ENCODE measurements at regions not wholly inside any gene's neighbourhood (a gene's known extent, or its start where the extent isn't known, plus 50 kb on each side); places are given as distances from the start of the nearest gene placed in this dataset.
A peak's percentile ranks its signal among the peaks of the same experiment; 100 is the strongest.

DNA sequence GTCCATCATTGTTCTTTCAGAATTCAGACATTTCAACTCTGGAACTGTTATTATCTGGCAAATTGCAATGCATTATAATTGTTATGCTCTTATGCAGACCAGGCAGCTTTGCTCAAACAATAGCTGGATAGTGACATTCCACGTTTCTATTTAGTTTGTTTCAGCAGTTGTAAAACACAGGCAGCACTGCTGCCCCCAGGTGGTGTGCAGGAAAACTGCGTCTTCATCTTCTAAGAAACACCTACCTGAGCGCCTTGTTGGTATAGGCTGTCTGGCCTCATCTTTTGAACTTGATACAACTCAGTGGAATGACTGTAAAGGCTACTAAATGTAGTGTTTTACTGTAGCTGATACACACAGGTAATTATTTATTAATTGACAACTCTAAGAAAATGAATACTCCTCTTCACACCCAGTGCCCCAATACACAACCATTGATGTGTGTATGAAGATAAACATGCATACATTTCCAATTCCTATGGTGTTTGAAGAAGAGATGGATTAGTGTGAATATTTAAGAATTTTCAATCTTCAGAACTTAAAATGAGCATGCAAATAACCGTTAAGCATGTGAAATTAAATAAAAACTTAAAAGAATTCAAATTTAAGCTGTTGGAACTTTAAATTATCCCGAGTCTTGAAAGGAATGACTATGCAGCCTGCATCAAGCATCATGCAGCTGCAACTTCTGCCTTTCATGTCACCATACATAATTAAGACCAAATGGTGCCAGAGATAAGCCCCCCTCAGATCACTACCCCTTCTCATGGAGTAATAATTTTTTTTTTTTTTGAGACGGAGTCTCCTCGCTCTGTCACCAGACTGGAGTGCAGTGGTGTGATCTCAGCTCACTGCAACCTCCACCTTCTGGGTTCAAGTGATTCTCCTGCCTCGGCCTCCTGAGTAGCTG lies 85.6 kb downstream of the CD8B2 start:
- DNase-seq, result peak; percentile 23

DNA sequence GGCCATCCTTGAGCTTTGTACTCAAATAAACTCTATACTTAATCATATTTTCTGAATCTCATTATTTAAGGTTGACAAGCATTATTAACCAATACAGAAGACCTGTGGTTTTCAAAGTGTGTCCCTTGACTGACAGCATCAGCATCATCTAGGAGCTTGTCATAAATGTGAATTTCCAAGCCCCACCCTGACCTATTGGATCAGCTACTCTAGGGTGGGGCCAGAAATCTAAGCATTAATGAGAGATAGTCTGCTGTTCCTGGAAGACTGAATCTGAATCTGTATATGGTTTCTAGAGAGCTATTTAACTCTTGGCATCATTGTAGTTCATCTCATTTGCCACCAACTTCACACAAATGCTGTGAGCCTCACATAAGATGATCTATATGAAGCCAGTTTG lies 86.6 kb downstream of the CD8B2 start:
- no peak for DNase-seq

DNA sequence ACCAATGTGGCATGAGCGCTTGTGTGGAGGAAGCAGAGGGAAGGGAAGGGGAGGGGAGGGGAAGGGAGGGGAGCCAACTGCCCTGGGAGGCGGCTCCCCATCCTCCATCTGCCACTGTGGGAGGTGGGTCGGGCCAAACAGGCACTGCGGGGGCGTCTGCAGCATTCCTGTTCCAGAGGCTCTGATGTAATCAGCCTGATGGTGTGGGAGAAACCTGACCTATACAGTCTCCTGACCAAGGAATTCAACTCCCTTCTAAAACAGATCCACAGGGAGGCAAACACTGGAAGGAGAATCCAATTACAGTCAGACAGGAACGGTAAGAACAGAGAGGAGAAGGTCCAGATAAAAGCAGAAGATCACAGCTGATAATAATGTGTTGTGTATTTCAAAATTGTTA lies 88.8 kb downstream of the CD8B2 start:
- DNase-seq, result peak; percentile 56

DNA sequence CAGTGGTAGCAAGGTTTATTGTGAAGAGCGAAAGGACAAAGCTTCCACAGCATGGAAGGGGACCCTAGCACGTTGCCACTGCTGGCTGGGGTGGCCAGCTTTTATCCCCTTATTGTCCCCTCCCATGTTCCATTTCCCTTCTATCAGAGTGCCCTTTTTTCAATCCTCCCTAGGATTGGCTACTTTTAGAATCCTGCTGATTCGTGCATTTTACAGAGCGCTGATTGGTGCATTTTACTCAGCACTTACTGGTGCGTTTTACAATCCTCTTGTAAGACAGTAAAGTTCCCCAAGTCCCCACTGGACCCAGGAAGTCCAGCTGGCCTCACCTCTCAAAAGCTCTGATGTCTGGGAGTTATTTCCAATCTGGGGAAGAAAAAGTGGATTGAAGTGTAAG lies 90.1 kb downstream of the CD8B2 start:
- no peak for DNase-seq

DNA sequence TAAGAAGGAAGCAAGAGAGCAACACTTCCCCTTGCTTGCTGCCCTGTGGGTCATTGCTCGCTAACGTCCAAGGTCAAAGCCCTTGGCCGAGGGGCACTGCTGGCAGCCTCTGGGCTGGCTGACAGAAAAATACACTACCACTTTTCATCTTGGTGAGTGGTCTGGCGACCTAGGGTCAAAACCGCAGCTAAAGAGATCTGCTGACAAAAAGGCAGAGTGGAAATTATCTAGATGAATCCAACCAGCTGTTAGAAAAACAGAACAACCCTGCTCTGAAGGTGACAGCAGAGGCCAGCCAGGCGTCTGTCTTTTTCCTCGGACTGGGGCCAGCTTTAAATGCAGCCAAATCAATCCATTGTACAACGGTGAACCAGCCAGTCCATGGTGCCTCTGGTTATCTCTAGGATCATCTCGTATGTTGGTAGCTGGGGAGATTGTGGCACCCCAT lies 92.6 kb downstream of the CD8B2 start:
- DNase-seq, result no peak

DNA sequence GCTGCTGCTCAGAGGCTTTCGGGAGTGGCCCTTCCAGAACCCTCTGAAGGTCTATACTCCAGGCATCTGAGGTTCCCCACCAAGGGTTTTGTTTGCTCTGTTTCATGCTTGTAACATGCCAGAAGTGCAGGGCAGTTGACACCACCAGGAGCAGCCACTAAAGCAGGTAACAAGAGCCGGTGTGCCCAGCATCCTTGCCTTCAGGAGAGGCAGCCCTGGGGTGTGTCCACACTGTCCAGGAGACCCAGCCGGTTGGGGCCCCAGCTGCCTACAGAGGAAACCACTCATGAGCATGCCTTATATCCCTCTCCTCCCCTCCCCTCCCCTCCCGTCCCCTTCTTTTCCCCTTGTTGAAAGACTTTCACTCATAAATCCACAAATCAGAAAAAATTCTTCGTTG lies 93.1 kb downstream of the CD8B2 start:
- DNase-seq, result no peak

DNA sequence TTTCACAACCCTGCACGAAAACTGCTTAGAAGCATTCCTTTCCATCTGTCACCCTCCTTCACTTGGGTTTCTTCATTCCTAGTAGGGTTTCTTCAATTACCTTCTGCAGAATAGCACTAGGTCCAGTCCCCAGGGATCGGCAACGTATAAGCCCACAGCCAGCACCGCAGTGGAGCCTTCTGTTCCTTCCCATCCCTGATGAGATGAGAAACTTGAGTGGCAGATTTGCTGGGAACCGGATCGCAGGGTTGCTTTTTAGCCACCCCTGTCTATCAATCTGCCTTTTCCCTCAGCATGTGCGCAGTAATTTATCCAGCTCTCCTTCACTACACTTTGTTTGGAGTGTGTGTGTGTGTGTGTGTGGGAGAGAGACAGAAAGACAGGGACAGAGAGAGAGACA lies 94.2 kb downstream of the CD8B2 start:
- DNase-seq, result no peak

DNA sequence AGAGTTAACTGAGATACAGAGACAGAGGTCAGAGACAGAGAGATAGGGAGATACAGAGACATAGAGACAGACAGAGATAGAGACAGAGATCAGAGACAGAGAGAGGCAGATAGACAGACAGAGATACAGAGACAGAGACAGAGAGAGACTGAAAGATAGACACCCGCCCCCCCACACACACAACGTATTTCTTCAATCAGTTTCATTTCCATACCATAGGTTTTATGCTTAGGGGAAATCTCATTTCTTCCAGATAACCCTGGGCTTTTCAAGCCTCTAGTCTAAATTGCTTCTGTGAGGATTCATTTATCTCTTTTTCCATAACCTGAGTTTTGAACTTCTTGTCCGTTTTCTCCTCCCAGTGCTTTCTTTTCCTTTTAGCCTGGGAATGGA lies 94.6 kb downstream of the CD8B2 start:
- no peak for DNase-seq

DNA sequence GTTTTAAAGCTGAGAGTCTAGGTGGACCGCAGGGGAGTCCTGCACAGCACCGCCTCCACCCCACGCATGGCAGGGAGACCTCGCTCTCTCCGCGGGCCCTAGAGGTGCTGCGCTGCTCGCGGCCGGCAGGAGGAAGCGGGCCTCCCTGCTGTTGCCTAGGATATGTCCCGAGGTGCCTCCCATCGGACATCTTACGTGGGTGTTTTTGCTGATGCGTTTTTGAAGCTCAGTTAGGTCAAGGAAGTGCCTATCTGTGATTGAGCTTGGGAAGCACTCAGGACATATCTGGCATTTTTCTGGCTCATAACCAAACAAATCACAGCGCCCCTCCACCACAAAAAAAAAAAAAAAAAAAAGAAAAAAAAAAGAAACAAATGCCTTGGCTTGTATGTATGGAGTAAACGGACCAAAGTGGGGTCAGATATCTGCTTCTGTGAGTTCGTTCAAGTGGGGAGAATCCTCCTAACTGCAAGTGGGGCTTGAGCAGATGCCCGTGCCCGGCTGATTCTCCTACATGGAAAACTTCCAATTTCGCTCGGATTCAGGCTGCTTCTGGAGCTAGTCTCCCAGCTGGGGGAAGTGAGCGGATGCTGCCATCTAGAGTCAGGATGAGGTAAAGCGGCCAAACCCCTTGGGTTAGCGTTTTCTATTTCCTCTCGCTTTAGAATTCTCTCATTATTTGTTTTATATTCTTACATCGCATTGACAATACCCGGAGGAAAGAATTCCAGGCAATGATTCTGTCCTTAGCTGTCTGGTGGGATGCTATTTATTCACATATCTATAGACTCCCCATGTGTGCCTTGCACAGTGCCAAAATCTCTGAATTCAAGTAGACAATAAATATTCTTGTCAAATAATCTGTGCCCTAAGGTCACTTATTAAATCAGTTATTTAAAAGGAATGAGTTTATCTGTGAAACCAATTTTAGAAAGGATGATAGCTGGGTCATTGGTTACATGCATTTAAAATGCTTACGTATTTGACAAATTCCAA lies 95.3 kb downstream of the CD8B2 start:
- DNase-seq, result peak; percentile 77

DNA sequence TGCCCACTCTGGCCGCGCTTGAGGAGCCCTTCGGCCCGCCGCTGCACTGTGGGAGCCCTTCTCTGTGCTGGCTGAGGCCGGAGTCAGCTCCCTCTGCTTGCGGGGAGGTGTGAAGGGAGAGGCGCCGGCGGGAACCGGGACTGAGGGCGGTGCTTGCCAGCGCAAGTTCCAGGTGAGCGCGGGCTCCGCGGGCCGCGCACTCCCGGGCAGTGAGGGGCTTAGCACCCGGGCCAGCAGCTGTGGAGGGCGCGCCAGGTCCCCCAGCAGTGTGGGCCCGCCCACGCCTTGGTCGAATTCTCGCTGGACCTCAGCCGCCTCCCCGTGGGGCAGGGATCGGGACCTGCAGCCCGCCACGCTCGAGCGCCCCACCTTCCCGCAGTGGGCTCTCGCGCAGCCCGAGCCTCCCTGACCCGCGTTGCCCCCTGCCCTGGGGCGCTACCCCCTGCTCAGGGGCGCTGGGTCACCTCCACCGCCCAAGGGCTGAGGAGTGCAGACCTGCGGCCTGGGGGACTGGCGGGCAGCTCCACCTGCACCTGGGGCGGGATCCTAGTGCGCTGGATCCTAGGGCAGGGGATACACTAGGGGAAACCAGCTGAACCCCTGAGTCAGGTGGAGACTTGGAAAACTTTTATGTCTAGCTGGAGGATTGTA lies 97.3 kb downstream of the CD8B2 start:
- DNase-seq, result peak; percentile 0

DNA sequence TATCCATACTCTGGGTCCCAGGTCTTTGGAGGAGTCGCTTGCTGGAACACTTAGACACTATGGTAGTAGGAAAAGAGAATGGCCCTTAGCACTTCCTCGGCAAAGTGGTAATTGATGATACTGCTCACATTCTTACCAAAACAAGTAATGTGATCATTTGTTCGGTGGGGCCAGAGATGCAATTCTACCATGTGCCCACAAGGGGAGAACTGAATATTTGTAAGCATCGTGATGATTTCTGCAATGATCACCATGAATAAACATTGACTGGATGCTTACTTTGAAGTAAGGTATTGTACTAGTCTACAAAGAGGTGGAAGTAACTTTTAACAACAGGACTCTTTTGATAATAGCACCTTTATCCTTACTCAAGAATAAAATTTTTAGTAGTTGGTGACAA lies 109.7 kb downstream of the CD8B2 start:
- peak; percentile 2 for DNase-seq

DNA sequence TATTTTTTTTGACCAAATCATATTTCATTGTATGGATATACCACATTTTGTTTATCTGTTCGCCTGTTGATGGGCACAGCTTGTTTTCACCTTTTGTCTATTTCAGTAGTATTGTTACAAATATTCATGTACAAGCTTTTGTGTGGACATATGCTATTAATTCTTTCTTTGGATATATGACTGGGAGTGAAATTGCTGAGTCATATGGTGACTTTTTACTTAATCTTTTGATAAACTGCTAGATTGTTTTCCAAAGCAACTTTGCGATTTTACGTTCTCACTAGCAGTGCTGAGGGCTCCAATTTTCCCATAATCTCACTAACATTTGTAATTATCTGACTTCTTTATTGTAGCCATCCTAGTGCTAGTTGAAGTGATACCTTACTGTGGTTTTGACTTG lies 112.4 kb downstream of the CD8B2 start:
- no peak for DNase-seq

DNA sequence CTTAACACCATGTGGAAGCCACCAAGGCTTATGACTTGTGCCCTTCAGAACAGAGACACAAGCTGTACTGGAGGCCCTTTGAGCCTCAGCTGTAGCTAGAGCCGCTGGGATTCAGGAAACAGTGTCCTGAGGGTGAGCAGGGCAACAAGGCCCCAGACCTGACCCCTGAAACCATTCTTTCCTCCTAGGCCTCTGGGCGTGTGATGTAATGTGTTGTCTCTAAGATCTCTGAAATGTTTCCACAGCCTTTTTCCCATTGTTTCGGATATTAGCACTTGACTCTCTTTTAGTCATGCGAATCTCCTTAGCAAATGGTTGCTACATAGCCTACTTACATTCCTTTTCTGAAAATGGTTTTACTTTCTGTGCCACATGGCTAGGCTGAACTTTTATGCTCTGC lies 114.9 kb downstream of the CD8B2 start:
- no peak for DNase-seq

DNA sequence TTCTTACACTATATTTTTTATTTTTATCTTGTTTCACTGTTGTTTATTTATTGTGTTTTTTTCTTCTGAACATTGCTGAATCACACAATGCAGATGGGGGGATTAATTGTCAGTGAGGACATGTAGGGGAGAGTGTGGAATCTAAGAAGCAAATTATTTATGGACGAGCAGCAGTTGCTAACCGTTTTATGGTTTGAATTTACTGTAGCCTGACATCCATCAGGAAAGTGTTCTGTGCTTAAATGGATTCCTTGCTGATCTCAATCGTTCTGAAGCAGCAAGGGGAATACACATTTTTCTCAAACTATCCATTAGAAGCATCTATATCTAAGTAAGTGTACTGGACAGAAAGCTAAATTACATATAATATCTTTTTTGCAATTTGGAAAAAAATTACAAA lies 119.5 kb downstream of the CD8B2 start:
- no peak for DNase-seq

DNA sequence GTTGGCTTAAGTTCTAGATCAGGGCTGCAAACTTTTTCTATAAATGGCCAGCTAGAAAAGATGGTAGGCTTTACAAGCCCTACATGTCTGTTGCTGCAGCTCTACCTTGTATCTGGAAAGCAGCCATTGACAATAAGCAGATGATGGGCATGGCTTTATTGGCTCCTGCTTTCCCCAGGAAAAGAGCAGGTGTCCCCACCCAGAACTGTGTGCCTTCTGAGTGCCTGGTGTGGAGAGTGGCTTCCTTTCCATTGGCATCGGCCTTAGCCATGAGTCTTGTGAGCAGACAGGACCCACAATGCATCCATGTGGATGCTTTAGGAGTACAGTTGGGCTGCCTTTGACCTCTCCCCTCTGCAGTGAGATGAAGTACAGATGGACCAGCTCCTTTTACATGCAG lies 120.2 kb downstream of the CD8B2 start:
- no peak for DNase-seq

DNA sequence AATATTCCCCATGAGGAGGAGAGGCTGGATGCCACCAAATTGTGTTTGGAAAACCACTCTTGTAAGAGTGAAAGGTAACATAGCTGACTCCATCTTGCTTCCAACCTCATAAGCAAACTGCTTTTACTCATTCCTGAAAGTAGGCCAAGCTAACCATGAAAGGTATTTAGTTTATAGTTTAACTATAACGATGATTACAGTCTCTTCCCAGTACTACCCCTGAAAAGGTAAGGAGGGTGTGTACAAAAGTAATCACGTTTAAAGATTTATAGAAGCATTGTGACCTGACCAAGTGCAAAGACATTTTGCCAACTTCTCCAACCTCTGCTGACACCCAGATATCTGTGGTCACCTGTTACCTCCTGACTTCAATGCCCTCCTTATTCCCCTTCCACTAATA lies 122.6 kb downstream of the CD8B2 start:
- DNase-seq, result no peak

DNA sequence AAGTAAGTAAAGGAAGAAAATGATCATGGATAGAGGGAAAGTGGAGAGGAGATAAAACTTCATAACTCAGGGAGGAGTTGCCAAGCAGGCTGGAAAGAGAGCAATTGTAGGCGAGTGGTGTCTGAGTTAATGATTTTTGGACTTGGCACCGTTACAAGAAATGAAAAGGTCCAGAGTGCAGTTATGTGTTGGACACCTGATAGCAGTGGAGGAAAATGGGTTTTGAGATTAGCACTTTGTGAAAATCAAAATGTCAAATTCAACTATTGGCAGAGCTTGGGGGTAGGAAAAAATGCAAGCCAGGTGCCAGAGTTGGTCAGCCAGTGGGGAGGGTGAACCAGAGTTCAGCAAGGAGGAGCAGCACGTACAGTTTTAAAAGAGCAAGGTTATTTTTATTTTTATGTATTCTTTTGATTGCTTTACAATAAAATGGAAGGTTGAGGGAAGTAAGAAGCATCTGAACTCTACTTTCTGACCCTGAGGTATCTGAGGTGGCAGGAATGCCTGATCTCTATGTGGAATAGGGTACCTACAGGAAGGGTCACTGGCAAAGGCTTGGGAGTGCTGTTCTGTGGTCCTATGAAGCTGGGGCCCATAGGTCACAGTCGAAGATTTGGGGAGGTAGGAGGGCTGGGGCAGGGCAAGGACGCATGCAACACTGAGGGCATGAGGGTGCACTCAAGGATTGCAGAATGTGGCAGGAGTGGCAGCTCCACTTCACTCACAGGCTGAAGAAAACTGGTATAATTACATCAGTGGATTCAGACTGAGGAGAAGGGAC lies 127.5 kb downstream of the CD8B2 start:
- no peak for DNase-seq

DNA sequence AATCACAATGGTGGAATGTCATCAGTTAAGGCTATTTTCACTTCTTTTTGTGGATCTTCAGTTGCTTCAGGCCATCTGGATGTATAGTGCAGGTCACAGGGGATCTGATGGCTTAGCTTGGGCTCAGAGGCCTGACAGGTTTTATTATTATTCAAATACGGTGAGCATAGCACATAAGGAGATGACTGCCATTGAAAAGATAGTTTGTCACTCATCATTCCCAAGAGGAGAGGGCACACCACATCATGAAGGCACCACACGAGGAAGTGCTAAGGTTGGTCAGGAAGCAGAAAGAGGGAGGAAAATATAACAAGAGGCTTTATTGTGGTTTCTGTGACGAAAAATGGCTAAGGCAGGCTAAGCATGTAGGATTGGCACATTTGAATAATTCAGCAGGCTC lies 131.4 kb downstream of the CD8B2 start:
- no peak for DNase-seq

DNA sequence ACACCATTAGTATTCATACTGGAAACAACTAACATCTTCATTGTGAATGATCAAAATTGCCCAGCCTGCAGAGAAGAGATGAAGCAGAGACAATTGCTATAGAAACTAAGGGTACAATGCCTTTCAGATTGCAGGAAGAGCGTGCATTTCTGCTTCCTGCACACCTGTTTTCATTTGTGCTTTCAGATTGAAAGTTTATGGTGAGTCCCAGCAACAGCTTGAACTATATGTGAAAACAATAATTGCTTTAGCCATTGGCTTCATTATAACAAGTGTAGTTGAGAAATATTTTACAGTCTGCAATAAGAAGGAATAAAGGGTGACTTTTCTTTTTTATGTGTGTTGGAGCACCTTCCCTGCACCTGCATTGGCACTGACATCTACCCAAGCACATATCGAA lies 136.3 kb downstream of the CD8B2 start:
- no peak for DNase-seq

DNA sequence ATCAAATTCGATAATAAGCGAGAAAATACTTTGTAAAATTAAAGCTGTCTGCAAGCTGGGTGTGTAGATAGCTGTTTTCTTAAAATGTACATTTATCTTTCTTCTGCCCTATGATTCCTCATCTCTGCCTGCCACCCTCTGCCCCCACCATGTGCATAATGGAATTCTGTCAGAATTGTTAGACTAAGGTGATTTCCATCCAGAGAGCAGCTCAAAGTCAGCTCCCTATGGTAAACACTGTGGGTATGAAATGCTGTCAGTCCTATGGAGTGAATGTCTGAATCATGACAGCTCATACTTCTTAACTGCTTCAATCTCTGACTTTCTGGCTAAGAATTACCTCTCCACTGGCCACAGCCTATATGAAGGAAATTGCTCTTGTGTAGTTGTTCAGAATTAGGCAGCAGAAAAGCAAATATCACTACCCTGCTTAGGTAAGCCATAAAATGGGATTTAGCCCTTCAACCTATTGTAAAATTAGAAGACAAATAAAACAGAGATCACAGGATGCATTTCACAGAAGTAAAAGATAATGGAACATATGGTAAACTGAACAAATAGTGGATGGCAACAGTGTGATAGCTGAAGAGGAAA lies 137.7 kb downstream of the CD8B2 start:
- no peak for DNase-seq

DNA sequence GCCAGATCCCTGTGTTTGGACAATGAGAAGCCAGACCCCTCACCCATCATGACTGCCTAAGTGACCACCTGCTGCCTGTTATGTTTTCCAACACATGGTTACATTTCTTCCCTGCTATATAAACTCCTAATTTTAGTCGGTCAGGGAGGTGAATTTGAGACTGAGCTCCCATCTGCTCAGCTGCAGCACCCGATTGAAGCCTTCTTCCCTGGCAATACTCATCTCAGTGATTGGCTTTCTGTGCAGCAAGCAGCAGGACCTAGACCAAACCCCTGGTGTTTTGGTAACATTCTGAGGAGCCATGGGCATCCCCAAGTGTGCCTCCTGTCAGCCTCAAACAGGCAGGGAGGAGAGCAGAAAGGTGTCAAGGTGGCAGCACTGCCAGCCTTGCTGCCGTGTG lies 141.2 kb downstream of the CD8B2 start:
- DNase-seq, result no peak

DNA sequence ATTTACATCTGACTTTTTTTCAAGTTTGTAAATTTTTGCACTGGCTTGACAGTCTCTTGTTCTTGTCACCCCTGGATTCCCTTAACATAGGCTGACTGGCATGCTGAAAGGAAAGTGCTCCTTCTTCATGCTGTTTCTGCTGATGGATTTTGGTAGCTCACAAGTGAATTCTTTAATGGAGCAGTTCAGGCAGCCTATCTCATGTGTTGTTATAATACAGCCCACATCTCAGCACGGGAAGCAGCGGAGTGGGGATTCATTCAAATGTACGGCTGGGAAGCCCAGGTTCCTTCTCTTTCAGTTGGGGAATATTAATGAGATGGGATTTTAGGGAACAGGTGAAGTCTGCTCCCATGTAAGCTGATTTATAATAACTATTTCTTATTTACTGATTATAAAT lies 142.8 kb downstream of the CD8B2 start:
- no peak for DNase-seq

Measured in NCI-H69 (cell line).